Central memory CD8-positive, alpha-beta T cell (primary cell): ENCODE measurements at regions not wholly inside any gene's neighbourhood (a gene's known extent, or its start where the extent isn't known, plus 50 kb on each side); places are given as distances from the start of the nearest gene placed in this dataset.
"Not testable (repeated sequence)": the region's sequence is repeated elsewhere in the genome, so short reads cannot be mapped to it uniquely, and the experiment has no call there.

Source experiments
- ATAC-seq: fragments of 150-1000 bp; cut with Tn5 transposase; replicated peaks from 2 replicates; pipeline ENCODE4 v1.10.0; 2022; ENCODE audit warnings: mild to moderate bottlenecking, moderate FRiP score, moderate number of reproducible peaks; ENCODE audit not compliant: poor library complexity, severe bottlenecking; ENCODE audit errors: extremely low read depth
- DNase-seq, 2 donors: peaks; one replicate each; pipeline ENCODE4 v3.0.0; 2021; ENCODE audit warnings: low spot score in 2 of 2
- H3K27ac Mint-ChIP-seq: one replicate; pipeline ENCODE4 v1.8.0; 2022; ENCODE audit warnings: low read depth, mild to moderate bottlenecking, moderate library complexity, mixed read lengths
- H3K27me3 Mint-ChIP-seq: one replicate; pipeline ENCODE4 v1.8.0; 2022; ENCODE audit warnings: mixed read lengths
- H3K36me3 Mint-ChIP-seq: one replicate; pipeline ENCODE4 v1.8.0; 2022; ENCODE audit warnings: mild to moderate bottlenecking, moderate library complexity, mixed read lengths; ENCODE audit not compliant: insufficient read depth
- H3K4me1 Mint-ChIP-seq: one replicate; pipeline ENCODE4 v1.8.0; 2022; ENCODE audit warnings: mixed read lengths
- H3K4me3 Mint-ChIP-seq: one replicate; pipeline ENCODE4 v1.8.0; 2022; ENCODE audit warnings: mild to moderate bottlenecking, moderate library complexity, mixed read lengths
- H3K9me3 Mint-ChIP-seq: one replicate; pipeline ENCODE4 v1.8.0; 2022; ENCODE audit warnings: mixed read lengths

- not testable (repeated sequence) for H3K4me1 Mint-ChIP-seq, ATAC-seq, H3K4me3 Mint-ChIP-seq, H3K27me3 Mint-ChIP-seq, H3K27ac Mint-ChIP-seq, H3K36me3 Mint-ChIP-seq, H3K9me3 Mint-ChIP-seq, DNase-seq
Observed at GRCh38 chr20:30728271-30728885, 529.1 kb upstream of the DEFB115 start.
